H1 (cell line): ENCODE measurements at regions not wholly inside any gene's neighbourhood (a gene's known extent, or its start where the extent isn't known, plus 50 kb on each side); places are given as distances from the start of the nearest gene placed in this dataset.

ENCODE experiments used
- CTCF ChIP-seq, 3 experiments: IDR thresholded peaks; 1 replicate in 2 of 3; 2 replicates in 1 of 3; pipeline versions ENCODE4 v1.5.1 to v1.6.1; 2011; ENCODE audit warnings: low read length in 3 of 3, mild to moderate bottlenecking in 3 of 3, inconsistent platforms in 2 of 3, low read depth in 1 of 3, moderate library complexity in 1 of 3; ENCODE audit not compliant: insufficient read depth in 1 of 3; ENCODE audit errors: control extremely low read depth in 1 of 3
- EZH2 ChIP-seq: fragments of 200-600 bp; sonication (generic); IDR thresholded peaks from 2 replicates; pipeline ENCODE4 v1.7.1; 2012; ENCODE audit warnings: low read depth, mild to moderate bottlenecking, moderate library complexity, low read length, inconsistent platforms; ENCODE audit not compliant: severe bottlenecking
- MAX ChIP-seq: IDR thresholded peaks from 2 replicates; pipeline ENCODE4 v1.6.1; 2012; ENCODE audit warnings: inconsistent platforms
- SIN3A ChIP-seq, 2 experiments: IDR thresholded peaks in 1 of 2; conservative IDR thresholded peaks in 1 of 2; 2 replicates each; pipeline ENCODE4 v1.6.1; 2011 to 2012; ENCODE audit warnings: low read length in 2 of 2, improper control_type of control experiment in 1 of 2, low read depth in 1 of 2, mild to moderate bottlenecking in 1 of 2
- TEAD4 ChIP-seq: IDR thresholded peaks from 2 replicates; pipeline ENCODE4 v1.6.1; 2012; ENCODE audit warnings: low read depth, low read length, inconsistent platforms, mixed read lengths

- TF ChIP-seq MAX (no peak), TEAD4 (no peak), CTCF (IDR thresholded peaks at IDR 0.05; ENCODE audit: control extremely low read depth in 1 of 3, insufficient read depth in 1 of 3, low read depth in 1 of 3, low read length in 3 of 3) (no peak), EZH2 (no peak), SIN3A (conservative IDR thresholded peaks at IDR 0.05 in 1 of 2, IDR thresholded peaks at IDR 0.05 in 1 of 2; ENCODE audit: low read depth in 1 of 2, low read length in 2 of 2) (no peak)
These were observed 401.5 kb downstream of the FBXO15 start for GRCh38 chr18:73746101-73746500.
